H54 (cell line): ENCODE measurements at regions not wholly inside any gene's neighbourhood (a gene's known extent, or its start where the extent isn't known, plus 50 kb on each side); places are given as distances from the start of the nearest gene placed in this dataset.

Source experiments
- DNase-seq: peaks from one replicate; pipeline ENCODE4 v3.0.0; 2011; ENCODE audit warnings: low spot score, mixed read lengths; ENCODE audit not compliant: insufficient read length
- FAIRE-seq: peaks from 3 replicates; lab custom pipeline; 2011; peaks lifted over from hg19 to GRCh38; lab: Jason Lieb, UNC
- POLR2A ChIP-seq: IDR thresholded peaks from 2 replicates; pipeline ENCODE4 v1.6.1; 2011; ENCODE audit warnings: low read depth, mild to moderate bottlenecking, low read length

DNA sequence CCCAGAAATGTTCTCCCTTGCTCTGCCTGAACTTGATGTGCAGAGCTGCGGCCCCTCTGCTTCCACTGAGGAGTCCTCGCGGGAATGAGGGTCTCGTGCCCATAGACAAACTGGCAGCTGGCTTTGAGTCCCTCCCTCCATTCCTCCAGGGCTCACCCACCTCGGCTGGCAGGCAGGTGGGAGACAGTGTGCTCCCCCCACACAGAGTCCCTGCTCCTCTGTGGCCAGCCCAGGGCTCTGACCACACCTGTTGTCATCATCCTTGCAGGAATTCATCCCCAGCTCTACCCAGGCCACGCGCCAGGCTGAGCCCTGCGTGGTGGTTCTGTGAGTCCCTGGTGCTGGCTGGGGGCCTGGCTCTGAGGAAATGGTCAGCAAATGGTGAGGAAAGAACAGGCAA lies 521.9 kb downstream of the TBC1D22A start:
- FAIRE-seq (no peak), DNase-seq (no peak)
- no peak for TF ChIP-seq POLR2A

DNA sequence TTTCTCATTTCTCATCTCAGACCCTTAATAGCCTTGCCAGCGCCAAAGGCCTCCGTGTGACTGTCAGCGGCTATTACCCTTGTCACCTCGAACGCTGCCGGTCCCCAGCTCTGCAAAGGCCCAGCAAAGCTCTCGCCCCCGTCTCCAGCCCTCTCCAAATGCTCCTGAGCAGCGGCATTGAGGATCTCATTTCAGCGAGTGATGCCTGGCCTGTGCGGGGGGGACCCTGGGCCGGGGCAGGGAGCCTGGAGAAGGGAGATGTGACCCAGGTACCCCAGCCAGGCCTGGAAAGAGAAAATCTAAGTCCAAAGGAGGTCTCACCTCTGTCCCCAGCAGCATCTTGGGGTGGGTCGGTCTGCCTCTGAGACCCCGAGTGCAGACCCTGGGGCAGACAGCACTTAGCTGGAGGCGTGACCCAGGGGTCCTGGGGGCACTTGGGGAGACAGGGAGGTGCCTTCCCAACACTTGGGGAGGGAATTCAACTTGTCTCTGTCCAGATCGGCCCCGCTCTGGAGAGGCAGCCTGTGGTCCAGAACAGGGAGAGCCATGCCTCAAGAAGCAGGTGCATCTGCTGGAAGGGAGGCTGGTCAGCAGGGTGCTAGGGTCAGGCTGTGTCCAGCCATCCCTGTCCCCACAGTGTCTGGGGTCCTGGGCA lies 521.3 kb downstream of the TBC1D22A start:
- TF ChIP-seq POLR2A = no peak
- DNase-seq = no peak
- no peak for FAIRE-seq

DNA sequence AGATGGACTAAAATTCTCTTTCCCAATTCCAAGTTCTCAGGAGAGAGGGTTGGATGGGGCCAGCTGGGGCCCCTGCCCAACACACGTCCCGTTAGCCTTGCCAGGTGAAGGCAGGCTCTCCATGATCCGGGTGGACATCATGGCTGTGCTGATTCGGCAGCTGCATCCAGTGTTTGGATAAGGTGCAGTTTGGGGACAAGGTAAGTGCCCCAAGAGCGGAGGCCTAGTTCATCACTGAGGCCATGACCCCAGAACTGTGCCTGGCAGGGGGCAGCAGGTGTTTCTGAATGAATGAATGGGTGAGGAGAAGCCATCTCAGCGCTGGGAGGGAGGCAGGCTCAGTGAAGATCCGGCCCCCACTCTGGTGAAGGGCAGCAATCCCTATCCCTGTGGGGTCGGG lies 520.4 kb downstream of the TBC1D22A start:
- no peak for TF ChIP-seq POLR2A
- DNase-seq (no peak), FAIRE-seq (no peak)

DNA sequence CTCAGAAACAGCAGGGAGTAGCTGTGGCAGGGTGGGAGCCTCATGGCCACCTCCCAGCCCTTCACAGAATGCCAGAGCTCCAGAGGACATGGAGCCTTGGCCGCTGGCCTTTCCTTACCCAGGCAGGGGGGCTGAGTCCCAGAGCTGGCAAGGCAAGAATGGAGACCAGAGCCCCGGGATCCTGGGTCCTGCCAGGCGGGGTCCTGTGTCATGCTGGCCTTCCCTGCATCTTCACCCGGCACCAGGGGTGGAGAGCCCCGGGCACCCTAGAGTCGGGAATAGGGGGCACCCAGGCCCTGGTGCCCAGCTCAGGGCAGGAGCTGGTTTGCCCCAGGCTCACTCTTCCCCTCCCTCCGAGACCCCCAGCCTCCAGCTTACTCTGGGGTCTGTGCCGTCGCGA lies 519.9 kb downstream of the TBC1D22A start:
- DNase-seq = no peak
- FAIRE-seq = no peak
- no peak for TF ChIP-seq POLR2A

DNA sequence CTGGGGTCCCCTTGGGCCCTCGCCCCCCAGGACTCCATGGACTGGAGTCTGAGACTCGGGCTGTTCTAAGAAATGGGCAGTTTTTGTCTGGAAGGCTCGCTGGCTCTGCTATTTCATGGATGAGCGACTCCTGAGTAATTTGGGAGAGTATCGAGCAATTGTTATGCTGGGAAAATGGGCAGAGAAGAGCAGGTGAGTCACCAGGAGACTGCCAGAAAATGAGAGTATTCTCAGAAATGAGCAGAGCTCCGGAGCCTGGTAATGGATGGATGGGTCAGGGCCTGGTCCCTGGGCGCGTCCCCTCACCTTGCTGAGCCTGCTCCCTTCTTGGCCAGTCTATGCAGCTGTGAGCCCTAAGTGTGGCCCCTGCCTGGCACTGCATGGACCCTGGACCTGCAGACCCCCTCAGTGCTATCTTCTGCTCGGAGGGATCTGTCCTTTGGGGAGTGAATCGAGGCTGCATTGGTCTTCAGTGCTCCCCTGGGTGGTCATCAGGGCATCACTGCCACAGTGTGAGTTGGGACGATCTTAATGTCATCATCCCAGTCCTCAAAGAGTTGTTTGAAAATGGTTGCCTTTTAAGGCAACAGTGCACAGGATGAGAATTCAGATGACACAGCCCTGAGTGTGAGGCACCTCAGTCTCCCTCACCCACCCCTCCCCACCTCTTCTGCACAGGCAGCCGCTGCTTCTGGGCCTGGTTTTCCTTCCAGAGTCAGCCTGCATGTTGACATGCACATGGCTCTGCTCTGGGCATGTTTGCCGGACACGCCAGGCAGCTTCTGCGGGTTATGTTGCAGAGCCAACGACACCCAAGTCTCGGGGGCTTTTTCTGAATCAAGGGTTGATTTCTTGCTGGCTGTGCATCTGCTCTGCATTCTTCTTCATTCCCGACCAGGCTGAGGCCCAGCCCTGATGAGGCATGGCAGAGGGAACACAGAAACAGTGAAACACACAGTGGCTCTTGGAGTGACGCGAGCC lies 519.0 kb downstream of the TBC1D22A start:
- no peak for TF ChIP-seq POLR2A
- DNase-seq = peak; percentile 20
- FAIRE-seq = no peak

DNA sequence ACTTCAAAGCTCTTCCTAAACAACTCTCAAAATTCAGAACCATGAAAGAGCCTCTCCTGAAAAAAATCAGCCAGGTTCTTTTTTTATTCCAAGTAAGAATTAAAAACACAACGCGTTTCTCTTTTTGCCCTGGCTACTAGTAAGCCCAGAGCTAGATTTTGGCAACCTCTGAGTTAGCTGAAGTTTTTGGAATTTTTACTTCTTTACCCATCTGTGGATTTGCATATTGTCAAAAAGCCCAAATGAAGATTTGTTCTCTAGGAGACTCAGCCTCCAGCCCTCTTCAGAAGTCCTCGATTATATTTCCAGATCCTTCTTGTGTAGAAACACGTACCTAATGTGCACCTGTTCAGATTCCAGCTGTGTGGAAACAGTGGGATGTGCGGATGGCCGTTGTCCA lies 517.9 kb downstream of the TBC1D22A start:
- FAIRE-seq = no peak
- DNase-seq = no peak

DNA sequence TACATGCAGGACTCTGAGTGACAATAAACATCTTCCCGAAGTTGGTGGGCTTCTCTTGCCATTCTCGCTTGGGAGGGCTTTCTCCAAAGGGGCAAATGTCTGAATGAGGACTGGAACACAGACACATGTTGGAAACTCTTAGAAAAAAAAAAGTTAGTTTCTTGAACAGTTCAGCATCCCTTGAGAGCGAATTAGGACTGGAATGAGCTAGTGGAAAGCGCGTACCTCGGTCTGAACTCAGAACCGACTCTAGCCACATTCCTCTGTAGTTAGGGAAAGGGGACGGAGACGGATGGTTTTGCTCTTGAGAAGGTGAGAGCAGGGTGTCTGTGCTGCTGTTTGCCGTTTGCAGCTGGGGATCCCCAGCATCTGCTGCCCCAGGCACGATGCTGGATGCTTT lies 517.3 kb downstream of the TBC1D22A start:
- no peak for TF ChIP-seq POLR2A
- FAIRE-seq = no peak
- DNase-seq = no peak

More for the DNA sequence above, 517.9 kb downstream of the TBC1D22A start:
- no peak for TF ChIP-seq POLR2A

DNA sequence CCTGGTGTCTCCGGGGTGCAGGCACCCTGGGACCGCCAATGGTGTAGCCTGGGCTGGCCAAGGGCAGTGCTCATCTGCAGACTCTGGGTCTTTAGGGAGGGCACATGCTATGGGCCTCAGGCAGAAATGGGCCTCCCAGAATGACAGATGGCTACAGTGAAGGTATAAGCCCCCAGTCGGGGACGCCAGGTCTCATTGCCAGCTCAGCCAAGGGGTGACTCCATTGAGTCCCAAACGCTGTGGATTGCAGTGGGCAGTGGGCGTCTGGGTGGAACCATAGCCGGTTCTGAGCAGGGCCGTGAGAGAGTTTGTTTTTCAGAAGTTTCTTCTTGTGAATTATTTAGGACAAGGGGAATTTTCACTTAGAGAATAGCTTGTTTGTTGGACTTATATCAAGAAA lies 516.9 kb downstream of the TBC1D22A start:
- no peak for TF ChIP-seq POLR2A
- DNase-seq (no peak), FAIRE-seq (no peak)

DNA sequence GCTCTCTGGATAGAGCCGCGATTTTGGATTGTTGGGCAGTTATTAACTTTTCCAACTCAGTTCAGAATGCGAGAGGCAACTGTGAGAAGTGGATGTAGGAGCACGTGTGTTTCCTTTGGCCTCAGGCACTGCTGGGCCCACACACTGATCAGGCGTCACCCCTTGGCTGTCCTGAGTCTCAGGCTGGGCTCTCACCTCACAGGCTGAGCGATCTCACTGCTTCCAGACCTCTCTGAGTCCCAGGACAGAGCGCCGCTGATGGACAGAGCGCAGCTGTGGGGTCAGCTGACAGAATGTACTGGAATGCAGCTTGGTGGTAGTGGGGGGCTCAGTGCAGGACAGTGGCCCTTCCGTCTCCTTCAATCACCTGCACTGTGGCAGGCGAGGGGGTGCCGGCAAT lies 516.2 kb downstream of the TBC1D22A start:
- FAIRE-seq (no peak), DNase-seq (no peak)
- no peak for TF ChIP-seq POLR2A

DNA sequence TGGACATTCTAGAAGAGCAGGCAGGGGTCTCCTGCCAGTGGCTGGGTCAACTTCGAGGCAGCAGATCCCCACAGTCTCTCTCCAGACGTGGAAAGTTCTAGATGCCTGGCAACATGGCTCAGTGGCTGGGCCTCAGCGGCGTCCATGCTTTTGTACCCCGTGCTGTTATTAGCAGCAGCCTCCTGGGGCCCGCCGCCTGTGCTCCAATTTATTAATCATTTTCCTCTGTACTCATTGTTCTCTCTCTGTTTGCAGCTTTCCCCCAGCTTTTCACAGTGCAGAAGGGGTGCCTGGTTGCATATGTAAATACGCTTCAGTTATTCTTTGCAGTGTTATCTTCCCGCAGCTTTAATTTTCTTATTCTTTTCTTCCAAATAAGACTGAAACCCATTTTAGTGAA lies 515.1 kb downstream of the TBC1D22A start:
- DNase-seq (no peak), FAIRE-seq (no peak)
- no peak for TF ChIP-seq POLR2A

DNA sequence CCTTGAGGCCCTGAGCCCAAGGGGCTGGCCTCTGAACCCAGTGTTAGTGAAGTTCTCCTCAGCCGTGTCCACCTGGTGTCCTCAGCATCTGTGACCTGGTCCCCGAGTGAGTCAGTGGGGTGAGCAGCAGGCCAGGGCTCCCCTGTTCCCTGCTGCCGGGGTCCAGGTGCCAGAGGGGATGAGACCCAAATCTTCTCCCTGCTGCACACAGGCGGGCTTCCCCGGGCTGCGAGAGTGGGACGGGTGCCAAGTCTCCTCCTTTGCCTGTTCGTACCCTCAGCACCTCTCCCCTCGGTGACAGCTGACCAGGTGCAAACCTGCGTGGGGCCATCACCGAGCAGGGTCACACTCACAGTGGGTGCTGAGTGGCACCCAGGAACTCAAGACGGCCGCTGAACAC lies 514.5 kb downstream of the TBC1D22A start:
- FAIRE-seq (no peak), DNase-seq (no peak)
- TF ChIP-seq POLR2A = no peak

DNA sequence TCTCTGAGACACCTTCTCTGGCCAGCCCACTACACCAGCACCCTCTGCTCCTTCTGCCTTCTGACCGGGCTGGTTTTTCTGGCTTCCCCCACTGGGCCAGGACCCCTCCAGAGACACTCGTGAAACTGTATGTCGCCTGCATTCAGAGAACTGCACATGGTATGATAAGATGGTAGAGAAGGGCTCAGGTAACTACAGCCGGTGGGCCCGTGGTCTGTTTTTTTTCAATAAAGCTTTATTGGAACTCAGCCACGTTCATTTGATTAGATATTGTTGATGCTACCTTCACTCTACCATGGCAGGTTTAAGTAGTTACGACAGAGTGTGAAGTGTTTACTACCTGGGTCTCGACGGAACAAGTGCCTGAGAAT lies 514.0 kb downstream of the TBC1D22A start:
- FAIRE-seq (no peak), DNase-seq (no peak)
- TF ChIP-seq POLR2A = no peak

DNA sequence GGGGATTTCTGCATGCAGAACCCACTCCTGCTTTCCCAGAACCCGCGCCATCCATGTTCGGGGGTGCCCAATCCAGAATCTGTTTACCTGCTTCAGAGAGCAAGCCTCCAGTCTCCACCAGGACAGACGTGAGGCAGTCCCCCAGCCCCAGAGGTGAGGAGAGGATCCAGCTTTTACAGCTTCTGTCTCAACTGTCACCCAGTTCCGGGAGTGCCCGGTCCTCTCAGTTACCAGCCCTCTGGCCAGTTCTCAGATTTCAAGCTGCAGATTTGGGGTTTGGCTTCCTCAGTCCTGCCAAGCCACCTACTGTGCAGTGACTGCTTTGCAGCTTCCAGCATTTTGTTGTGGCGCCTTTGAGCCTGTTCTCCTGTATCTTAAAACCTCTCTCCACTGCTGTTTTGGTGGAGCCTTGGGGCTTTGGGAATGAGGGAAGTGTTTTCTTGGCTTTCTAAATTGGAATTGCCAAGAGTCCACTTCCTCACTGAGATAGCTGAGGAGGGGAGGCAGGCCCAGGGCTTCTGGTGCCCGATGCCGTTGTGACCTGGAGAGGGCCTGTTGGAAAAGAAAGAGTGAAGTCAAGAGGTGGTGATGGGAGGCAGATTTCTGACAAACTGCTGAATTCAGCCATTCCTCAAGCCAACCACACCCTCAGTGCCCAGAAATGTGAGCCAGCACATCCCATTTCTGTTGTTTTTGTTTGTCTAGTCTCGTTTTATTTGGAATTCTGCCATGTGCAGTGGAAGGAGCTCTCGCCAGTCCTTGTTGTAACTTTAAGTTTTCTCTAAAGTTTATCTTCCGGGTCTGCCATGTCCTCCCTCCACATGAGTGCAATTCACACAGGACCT lies 513.4 kb downstream of the TBC1D22A start:
- FAIRE-seq (no peak), DNase-seq (peak; percentile 44)
- no peak for TF ChIP-seq POLR2A

DNA sequence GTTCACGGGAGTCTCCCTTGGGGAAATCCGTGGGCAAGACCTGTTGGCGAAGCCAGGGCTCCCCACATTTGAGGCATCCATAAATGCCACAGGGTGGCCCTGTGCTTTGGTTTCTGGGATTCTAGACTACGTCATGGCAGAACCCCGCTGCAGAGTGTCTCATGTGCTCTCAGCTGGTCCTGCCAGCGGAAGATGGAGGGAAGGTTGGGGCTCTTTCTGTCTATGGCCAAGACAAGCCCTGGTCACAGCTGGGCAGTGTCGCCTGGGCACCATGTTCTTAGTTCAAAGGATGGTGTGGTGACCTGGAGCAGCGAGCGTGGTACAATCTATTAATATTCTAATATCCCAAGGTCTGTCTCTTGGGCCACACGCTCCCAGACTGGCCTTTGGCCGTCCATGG lies 511.7 kb downstream of the TBC1D22A start:
- FAIRE-seq (no peak), DNase-seq (no peak)
- no peak for TF ChIP-seq POLR2A
